ENCODE measurements at regions not wholly inside any gene's neighbourhood (a gene's known extent, or its start where the extent isn't known, plus 50 kb on each side); places are given as distances from the start of the nearest gene placed in this dataset.
"Not testable (repeated sequence)": the region's sequence is repeated elsewhere in the genome, so short reads cannot be mapped to it uniquely, and the experiment has no call there.

GRCh38 chr17:37859451-37859850 is 64.8 kb upstream of the TBC1D3K start:
- DNase-seq (ENCODE audit: low read depth): no peak

GRCh38 chr17:37858391-37858790 is 65.8 kb upstream of the TBC1D3K start:
- not testable (repeated sequence) for DNase-seq (ENCODE audit: low read depth)

GRCh38 chr17:37856245-37856644 is 68.0 kb upstream of the TBC1D3K start:
- no peak for DNase-seq (ENCODE audit: low read depth)

GRCh38 chr17:37849617-37849972 is 74.6 kb upstream of the TBC1D3K start:
- DNase-seq (ENCODE audit: low read depth): no peak

- DNase-seq (ENCODE audit: low read depth): peak; percentile 73
Measured at GRCh38 chr17:37848690-37849616, 75.3 kb upstream of the TBC1D3K start.

- DNase-seq (ENCODE audit: low read depth): no peak
Measured at GRCh38 chr17:37847811-37848331, 76.3 kb upstream of the TBC1D3K start.

- DNase-seq (ENCODE audit: low read depth): no peak
Measured at GRCh38 chr17:37847102-37847501, 77.1 kb upstream of the TBC1D3K start.

GRCh38 chr17:37844977-37845293 is 79.3 kb upstream of the TBC1D3K start:
- no peak for DNase-seq (ENCODE audit: low read depth)

- peak; percentile 35 for DNase-seq (ENCODE audit: low read depth)
Measured at GRCh38 chr17:37844158-37844976, 79.8 kb upstream of the TBC1D3K start.

GRCh38 chr17:37842401-37842800 is 81.8 kb upstream of the TBC1D3K start:
- peak; percentile 48 for DNase-seq (ENCODE audit: low read depth)

- no peak for DNase-seq (ENCODE audit: low read depth)
Measured at GRCh38 chr17:37841232-37841631, 83.0 kb upstream of the TBC1D3K start.

- no peak for DNase-seq (ENCODE audit: low read depth)
Measured at GRCh38 chr17:37840576-37840975, 83.6 kb upstream of the TBC1D3K start.

- no peak for DNase-seq (ENCODE audit: low read depth)
Measured at GRCh38 chr17:37839196-37839978, 84.8 kb upstream of the TBC1D3K start.

- DNase-seq (ENCODE audit: low read depth): no peak
Measured at GRCh38 chr17:37838276-37838675, 85.9 kb upstream of the TBC1D3K start.

GRCh38 chr17:37836593-37836992 is 87.6 kb upstream of the TBC1D3K start:
- DNase-seq (ENCODE audit: low read depth): no peak

- no peak for DNase-seq (ENCODE audit: low read depth)
Measured at GRCh38 chr17:37834168-37834567, 89.3 kb upstream of the HNF1B start.

- no peak for DNase-seq (ENCODE audit: low read depth)
Measured at GRCh38 chr17:37833237-37833859, 88.5 kb upstream of the HNF1B start.

- no peak for DNase-seq (ENCODE audit: low read depth)
Measured at GRCh38 chr17:37831986-37832385, 87.1 kb upstream of the HNF1B start.

GRCh38 chr17:37831492-37831891 is 86.6 kb upstream of the HNF1B start:
- DNase-seq (ENCODE audit: low read depth): no peak

- DNase-seq (ENCODE audit: low read depth): no peak
Measured at GRCh38 chr17:37830151-37830993, 85.5 kb upstream of the HNF1B start.
